ENCODE measurements at regions not wholly inside any gene's neighbourhood (a gene's known extent, or its start where the extent isn't known, plus 50 kb on each side); places are given as distances from the start of the nearest gene placed in this dataset.

- TF ChIP-seq, protein P1, sequence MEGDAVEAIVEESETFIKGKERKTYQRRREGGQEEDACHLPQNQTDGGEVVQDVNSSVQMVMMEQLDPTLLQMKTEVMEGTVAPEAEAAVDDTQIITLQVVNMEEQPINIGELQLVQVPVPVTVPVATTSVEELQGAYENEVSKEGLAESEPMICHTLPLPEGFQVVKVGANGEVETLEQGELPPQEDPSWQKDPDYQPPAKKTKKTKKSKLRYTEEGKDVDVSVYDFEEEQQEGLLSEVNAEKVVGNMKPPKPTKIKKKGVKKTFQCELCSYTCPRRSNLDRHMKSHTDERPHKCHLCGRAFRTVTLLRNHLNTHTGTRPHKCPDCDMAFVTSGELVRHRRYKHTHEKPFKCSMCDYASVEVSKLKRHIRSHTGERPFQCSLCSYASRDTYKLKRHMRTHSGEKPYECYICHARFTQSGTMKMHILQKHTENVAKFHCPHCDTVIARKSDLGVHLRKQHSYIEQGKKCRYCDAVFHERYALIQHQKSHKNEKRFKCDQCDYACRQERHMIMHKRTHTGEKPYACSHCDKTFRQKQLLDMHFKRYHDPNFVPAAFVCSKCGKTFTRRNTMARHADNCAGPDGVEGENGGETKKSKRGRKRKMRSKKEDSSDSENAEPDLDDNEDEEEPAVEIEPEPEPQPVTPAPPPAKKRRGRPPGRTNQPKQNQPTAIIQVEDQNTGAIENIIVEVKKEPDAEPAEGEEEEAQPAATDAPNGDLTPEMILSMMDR (IDR thresholded peaks at IDR 0.05; ENCODE audit: insufficient read depth, low read depth, low read length) = no peak
- TF ChIP-seq EZH2 (IDR thresholded peaks at IDR 0.05; ENCODE audit: insufficient read depth, low read length) = no peak
Observed at GRCh38 chr11:23569547-23569946, 709.3 kb upstream of the CCDC179 start.
